DOHH2 (cell line): ENCODE measurements at regions not wholly inside any gene's neighbourhood (a gene's known extent, or its start where the extent isn't known, plus 50 kb on each side); places are given as distances from the start of the nearest gene placed in this dataset.

Experiments used
- H3F3A ChIP-seq: fragments of 200-600 bp; sonication (generic), shearing (Covaris generic); 2 replicates; pipeline ENCODE4 v1.6.0; 2016; ENCODE audit warnings: antibody characterized with exemption, mild to moderate bottlenecking; ENCODE audit not compliant: control insufficient read depth, insufficient read depth
- H3K27ac ChIP-seq: fragments of 200-600 bp; sonication (generic); 2 replicates; pipeline ENCODE4 v1.5.1; 2014; ENCODE audit warnings: low read depth, mild to moderate bottlenecking, low read length, moderate library complexity
- H3K27me3 ChIP-seq: fragments of 200-600 bp; sonication (generic); 2 replicates; pipeline ENCODE4 v1.6.1; 2014; ENCODE audit warnings: mild to moderate bottlenecking, low read length, mixed read lengths; ENCODE audit not compliant: control insufficient read depth
- H3K36me3 ChIP-seq: fragments of 200-600 bp; sonication (generic); 2 replicates; pipeline ENCODE4 v1.6.1; 2014; ENCODE audit warnings: mild to moderate bottlenecking, low read length, moderate library complexity, mixed read lengths; ENCODE audit not compliant: control insufficient read depth
- H3K4me1 ChIP-seq: fragments of 200-600 bp; sonication (generic); 2 replicates; pipeline ENCODE4 v1.6.1; 2014; ENCODE audit warnings: mild to moderate bottlenecking, low read length, mixed read lengths; ENCODE audit not compliant: control insufficient read depth
- H3K4me2 ChIP-seq: fragments of 200-600 bp; sonication (generic); 2 replicates; pipeline ENCODE4 v1.6.0; 2014; ENCODE audit warnings: mild to moderate bottlenecking, low read length, moderate library complexity
- H3K4me3 ChIP-seq: fragments of 200-600 bp; sonication (generic); 2 replicates; pipeline ENCODE4 v1.5.1; 2014; ENCODE audit warnings: mild to moderate bottlenecking, low read length, mixed read lengths
- H3K79me2 ChIP-seq: fragments of 200-600 bp; sonication (generic); 2 replicates; pipeline ENCODE4 v1.6.1; 2014; ENCODE audit warnings: mild to moderate bottlenecking, low read length, mixed read lengths; ENCODE audit not compliant: control insufficient read depth
- H3K9me2 ChIP-seq: fragments of 200-600 bp; sonication (generic); replicated peaks from 2 replicates; pipeline ENCODE4 v1.6.1; 2014; ENCODE audit warnings: mild to moderate bottlenecking, low read length, mixed read lengths; ENCODE audit not compliant: control insufficient read depth
- H3K9me3 ChIP-seq: fragments of 200-600 bp; sonication (generic); 2 replicates; pipeline ENCODE4 v1.6.1; 2014; ENCODE audit warnings: antibody characterized with exemption, low read length, mixed read lengths; ENCODE audit not compliant: control insufficient read depth, insufficient read depth
- H4K20me1 ChIP-seq: fragments of 200-600 bp; sonication (generic); 2 replicates; pipeline ENCODE4 v1.6.0; 2014; ENCODE audit warnings: low read depth, mild to moderate bottlenecking, antibody characterized with exemption, low read length, moderate library complexity; ENCODE audit not compliant: control insufficient read depth, insufficient read depth
- EZH2phosphoT487 ChIP-seq: fragments of 200-600 bp; sonication (generic); IDR thresholded peaks from 2 replicates; pipeline ENCODE4 v1.6.1; 2017; ENCODE audit warnings: borderline replicate concordance, mild to moderate bottlenecking, antibody characterized with exemption, low read length, moderate library complexity, mixed read lengths
- TF ChIP-seq, protein P1 (sequence below): fragments of 200-600 bp; sonication (generic); IDR thresholded peaks from one replicate; pipeline ENCODE4 v1.5.1; 2014; ENCODE audit warnings: antibody characterized with exemption, mild to moderate bottlenecking, low read depth, low read length; ENCODE audit not compliant: poor library complexity, severe bottlenecking

DNA sequence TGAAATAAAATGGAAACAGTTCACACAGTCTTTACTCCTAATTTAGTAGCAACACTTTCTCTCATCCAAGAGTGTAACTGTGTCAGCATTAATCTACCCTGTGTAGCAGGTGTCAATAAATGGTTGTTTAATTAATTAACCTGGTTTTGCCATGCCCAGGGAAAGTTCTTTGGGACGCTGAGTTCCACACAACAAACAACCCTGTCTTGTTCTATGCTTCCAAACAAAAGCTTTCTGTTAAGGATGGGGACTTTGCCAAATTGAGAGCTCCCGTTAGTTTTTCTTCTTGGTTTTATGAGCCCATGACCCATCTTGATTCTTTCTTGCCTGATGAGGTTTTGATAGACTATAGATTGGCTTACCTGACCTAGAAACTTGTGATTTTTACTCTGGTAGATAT, 530.1 kb downstream of the KCNJ2 start:
- H3K4me2 ChIP-seq: no peak overlapping the region
- H3K36me3 ChIP-seq: no peaks in the 10 kb centered on the region
- no peak overlapping the region for H3K27ac ChIP-seq
- no peaks in the 10 kb centered on the region for H3K4me1 ChIP-seq
- no peaks in the 10 kb centered on the region for H3F3A ChIP-seq
- H3K4me3 ChIP-seq: no peak overlapping the region
- H3K27me3 ChIP-seq: no peaks in the 10 kb centered on the region
- H4K20me1 ChIP-seq: no peaks in the 10 kb centered on the region
- no peaks in the 10 kb centered on the region for H3K9me3 ChIP-seq
- no peaks in the 10 kb centered on the region for H3K79me2 ChIP-seq
- H3K9me2 ChIP-seq: no peaks in the 10 kb centered on the region
- TF ChIP-seq EZH2phosphoT487: no peak
- TF ChIP-seq, protein P1, sequence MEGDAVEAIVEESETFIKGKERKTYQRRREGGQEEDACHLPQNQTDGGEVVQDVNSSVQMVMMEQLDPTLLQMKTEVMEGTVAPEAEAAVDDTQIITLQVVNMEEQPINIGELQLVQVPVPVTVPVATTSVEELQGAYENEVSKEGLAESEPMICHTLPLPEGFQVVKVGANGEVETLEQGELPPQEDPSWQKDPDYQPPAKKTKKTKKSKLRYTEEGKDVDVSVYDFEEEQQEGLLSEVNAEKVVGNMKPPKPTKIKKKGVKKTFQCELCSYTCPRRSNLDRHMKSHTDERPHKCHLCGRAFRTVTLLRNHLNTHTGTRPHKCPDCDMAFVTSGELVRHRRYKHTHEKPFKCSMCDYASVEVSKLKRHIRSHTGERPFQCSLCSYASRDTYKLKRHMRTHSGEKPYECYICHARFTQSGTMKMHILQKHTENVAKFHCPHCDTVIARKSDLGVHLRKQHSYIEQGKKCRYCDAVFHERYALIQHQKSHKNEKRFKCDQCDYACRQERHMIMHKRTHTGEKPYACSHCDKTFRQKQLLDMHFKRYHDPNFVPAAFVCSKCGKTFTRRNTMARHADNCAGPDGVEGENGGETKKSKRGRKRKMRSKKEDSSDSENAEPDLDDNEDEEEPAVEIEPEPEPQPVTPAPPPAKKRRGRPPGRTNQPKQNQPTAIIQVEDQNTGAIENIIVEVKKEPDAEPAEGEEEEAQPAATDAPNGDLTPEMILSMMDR: no peak

DNA sequence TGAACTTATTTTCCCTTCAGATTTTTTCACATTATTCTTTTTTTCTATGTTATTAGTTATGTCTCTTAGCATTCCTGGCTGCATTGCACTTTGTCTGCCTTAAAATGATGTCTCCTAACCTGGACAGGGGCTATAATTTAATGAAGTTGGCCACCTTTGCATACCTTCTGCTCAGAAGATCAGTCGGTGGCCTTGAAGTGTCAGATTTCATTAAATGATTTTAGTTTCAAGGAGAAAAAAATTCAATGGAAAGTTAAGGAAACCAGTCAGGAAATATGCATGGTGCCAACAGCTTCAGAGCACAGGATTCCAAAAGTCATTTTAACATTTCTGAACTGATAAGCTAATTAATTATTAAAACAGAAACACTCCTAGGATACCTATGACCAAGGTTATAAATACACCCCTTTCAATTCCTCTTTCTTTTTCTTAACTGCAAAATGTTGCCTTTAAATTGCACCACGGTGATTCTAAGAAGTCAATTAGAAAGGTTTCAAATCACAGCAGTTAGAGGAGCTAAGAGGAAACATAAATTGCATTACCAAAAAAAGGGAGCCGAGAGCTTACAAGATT, 533.4 kb downstream of the KCNJ2 start:
- no peaks in the 10 kb centered on the region for H3K36me3 ChIP-seq
- no peaks in the 10 kb centered on the region for H3K4me1 ChIP-seq
- H4K20me1 ChIP-seq: no peaks in the 10 kb centered on the region
- H3K9me2 ChIP-seq: no peaks in the 10 kb centered on the region
- no peak overlapping the region for H3K4me3 ChIP-seq
- no peak overlapping the region for H3K4me2 ChIP-seq
- H3K27me3 ChIP-seq: no peaks in the 10 kb centered on the region
- H3K79me2 ChIP-seq: no peaks in the 10 kb centered on the region
- H3K27ac ChIP-seq: no peak overlapping the region
- H3K9me3 ChIP-seq: no peaks in the 10 kb centered on the region
- TF ChIP-seq, protein P1: no peak
- no peak for TF ChIP-seq EZH2phosphoT487
- no peaks in the 10 kb centered on the region for H3F3A ChIP-seq

DNA sequence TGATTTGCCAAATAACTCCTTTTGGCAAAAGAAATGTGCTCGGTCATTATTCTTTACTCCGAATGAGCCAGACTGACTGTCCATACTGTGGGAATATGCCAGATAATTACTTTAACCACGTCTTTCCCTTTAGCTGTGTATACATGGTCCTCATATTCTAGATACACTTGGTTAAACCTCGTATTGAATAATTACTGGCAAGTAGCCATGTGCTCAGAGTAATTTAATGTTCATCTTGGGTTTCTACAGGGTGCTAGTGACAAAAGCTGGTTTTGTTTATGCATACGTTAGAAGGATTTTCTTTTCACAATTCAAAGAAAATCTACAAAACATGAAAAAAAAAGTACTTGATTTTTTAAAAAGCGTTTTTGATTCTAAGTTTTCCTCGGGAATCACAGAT, 540.3 kb downstream of the KCNJ2 start:
- H3K36me3 ChIP-seq: no peaks in the 10 kb centered on the region
- H3K4me3 ChIP-seq: no peak overlapping the region
- no peaks in the 10 kb centered on the region for H3K9me2 ChIP-seq
- H3K27me3 ChIP-seq: no peaks in the 10 kb centered on the region
- no peaks in the 10 kb centered on the region for H3F3A ChIP-seq
- no peaks in the 10 kb centered on the region for H4K20me1 ChIP-seq
- H3K4me1 ChIP-seq: no peaks in the 10 kb centered on the region
- no peaks in the 10 kb centered on the region for H3K9me3 ChIP-seq
- TF ChIP-seq, protein P1: no peak
- no peak for TF ChIP-seq EZH2phosphoT487
- no peak overlapping the region for H3K4me2 ChIP-seq
- H3K79me2 ChIP-seq: no peaks in the 10 kb centered on the region
- no peak overlapping the region for H3K27ac ChIP-seq

DNA sequence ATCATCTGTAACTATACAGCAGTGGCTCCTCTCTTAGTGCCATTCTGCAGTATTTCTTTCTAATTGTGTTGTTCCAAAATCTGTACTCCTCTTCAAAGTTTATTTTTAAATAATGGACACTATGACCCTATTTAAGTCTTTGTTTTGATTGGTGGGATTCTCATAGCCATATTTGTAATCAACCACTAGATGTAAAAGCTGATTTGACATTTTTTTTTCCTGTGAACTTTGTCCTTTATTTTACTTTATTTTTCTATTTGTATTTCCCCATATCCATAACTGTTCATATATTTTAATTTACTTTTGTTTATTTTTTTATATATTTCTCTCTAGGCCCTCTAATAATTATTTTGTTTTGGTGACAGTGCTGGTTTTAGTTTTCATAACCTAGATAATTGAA, 544.4 kb downstream of the KCNJ2 start:
- Histone ChIP-seq H3K4me1 (no peaks in the 10 kb centered on the region), H3K4me3 (no peak overlapping the region), H3F3A (no peaks in the 10 kb centered on the region), H3K9me2 (no peaks in the 10 kb centered on the region), H3K4me2 (no peak overlapping the region), H4K20me1 (no peaks in the 10 kb centered on the region), H3K9me3 (no peaks in the 10 kb centered on the region), H3K79me2 (no peaks in the 10 kb centered on the region), H3K27me3 (no peaks in the 10 kb centered on the region), H3K36me3 (no peaks in the 10 kb centered on the region), H3K27ac (no peak overlapping the region)
- TF ChIP-seq, protein P1: no peak
- TF ChIP-seq EZH2phosphoT487: no peak
